Bronchial epithelial cell (primary cell): ENCODE measurements at regions not wholly inside any gene's neighbourhood (a gene's known extent, or its start where the extent isn't known, plus 50 kb on each side); places are given as distances from the start of the nearest gene placed in this dataset.
A peak's percentile ranks its signal among the peaks of the same experiment; 100 is the strongest.

Source experiments
- DNase-seq: peaks from one replicate; pipeline ENCODE4 v3.0.0-alpha.2; 2010; ENCODE audit warnings: low read depth
- FAIRE-seq: peaks from 2 replicates; lab custom pipeline; 2011; peaks lifted over from hg19 to GRCh38; lab: Jason Lieb, UNC
- H3K27me3 ChIP-seq: 2 replicates; pipeline ENCODE4 v1.5.1; 2011; ENCODE audit warnings: low read length; ENCODE audit not compliant: control insufficient read depth, insufficient read depth
- H3K36me3 ChIP-seq: 2 replicates; pipeline ENCODE4 v1.5.1; 2011; ENCODE audit warnings: low read length; ENCODE audit not compliant: control insufficient read depth, insufficient read depth
- H3K4me3 ChIP-seq: 2 replicates; pipeline ENCODE4 v1.5.1; 2011; ENCODE audit warnings: mild to moderate bottlenecking, low read depth, low read length, control low read depth
- TF ChIP-seq, protein P1 (sequence below): IDR thresholded peaks from 2 replicates; pipeline ENCODE4 v1.5.1; 2011; ENCODE audit warnings: mild to moderate bottlenecking, moderate library complexity, low read length, control low read depth, inconsistent platforms; ENCODE audit not compliant: insufficient read depth, severe bottlenecking

DNA sequence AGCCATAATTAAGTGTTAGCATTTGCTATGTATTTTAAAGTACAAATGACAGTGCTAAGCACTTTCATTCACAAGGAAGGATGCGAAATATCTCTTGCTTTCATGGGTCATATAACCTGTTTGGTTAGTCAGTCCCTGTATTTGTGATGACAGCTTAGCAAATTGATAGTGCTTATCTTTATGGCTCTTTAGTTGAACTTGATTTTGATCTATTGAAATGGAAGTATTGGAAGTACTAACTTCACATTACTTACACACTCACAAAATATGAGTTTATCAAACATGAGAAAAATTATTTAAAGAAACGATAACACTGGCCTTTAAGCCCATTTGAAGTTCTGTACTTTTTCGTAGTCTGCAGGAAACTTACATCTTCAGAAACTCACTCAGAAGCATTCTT is 97.4 kb upstream of the NEUROD1 start:
- Histone ChIP-seq H3K4me3 (no peak overlapping the region), H3K36me3 (no peaks in the 10 kb centered on the region), H3K27me3 (no peaks in the 10 kb centered on the region)
- TF ChIP-seq, protein P1, sequence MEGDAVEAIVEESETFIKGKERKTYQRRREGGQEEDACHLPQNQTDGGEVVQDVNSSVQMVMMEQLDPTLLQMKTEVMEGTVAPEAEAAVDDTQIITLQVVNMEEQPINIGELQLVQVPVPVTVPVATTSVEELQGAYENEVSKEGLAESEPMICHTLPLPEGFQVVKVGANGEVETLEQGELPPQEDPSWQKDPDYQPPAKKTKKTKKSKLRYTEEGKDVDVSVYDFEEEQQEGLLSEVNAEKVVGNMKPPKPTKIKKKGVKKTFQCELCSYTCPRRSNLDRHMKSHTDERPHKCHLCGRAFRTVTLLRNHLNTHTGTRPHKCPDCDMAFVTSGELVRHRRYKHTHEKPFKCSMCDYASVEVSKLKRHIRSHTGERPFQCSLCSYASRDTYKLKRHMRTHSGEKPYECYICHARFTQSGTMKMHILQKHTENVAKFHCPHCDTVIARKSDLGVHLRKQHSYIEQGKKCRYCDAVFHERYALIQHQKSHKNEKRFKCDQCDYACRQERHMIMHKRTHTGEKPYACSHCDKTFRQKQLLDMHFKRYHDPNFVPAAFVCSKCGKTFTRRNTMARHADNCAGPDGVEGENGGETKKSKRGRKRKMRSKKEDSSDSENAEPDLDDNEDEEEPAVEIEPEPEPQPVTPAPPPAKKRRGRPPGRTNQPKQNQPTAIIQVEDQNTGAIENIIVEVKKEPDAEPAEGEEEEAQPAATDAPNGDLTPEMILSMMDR = no peak
- DNase-seq (peak; percentile 44), FAIRE-seq (no peak)

GRCh38 chr2:181778621-181779201 is 98.4 kb upstream of the NEUROD1 start:
- Histone ChIP-seq H3K4me3 (no peak overlapping the region), H3K27me3 (no peaks in the 10 kb centered on the region), H3K36me3 (no peaks in the 10 kb centered on the region)
- TF ChIP-seq, protein P1 = no peak
- DNase-seq (no peak), FAIRE-seq (no peak)

DNA sequence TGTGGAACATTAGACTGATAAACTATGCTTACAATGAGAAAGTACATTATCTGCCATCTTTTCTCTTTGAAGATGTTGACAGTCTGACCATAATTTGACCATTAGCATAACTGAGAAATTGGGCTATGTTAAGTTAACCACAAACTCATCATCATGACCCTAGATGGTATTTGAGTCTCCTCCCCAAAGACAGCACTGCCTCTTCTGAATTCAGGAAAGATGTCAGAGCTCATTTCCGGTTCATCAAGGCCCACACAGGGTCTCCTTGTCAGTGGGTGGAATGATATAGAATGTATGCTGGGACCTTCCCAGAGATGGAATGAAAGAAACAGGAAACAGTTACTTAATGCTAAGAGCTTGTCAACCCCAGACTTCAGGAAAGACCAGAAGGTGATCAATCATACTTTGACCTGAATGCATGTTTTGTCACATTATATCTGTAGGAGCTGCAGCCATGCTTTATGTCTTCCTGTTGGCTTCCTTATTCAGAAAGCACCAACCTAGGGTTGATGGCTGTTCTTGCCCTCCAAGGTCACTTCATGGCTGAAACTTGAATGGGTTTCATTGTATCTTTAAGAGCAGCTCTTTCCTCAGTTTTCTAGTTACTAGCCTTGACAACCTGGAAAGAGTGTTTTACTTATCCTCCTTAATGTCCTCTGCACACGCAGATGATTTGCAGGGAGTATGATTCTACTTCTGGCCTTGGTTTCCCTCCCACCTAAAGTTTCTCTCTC is 99.1 kb upstream of the NEUROD1 start:
- Histone ChIP-seq H3K36me3 (no peaks in the 10 kb centered on the region), H3K27me3 (no peaks in the 10 kb centered on the region), H3K4me3 (no peak overlapping the region)
- no peak for DNase-seq
- FAIRE-seq = no peak
- TF ChIP-seq, protein P1 = no peak

DNA sequence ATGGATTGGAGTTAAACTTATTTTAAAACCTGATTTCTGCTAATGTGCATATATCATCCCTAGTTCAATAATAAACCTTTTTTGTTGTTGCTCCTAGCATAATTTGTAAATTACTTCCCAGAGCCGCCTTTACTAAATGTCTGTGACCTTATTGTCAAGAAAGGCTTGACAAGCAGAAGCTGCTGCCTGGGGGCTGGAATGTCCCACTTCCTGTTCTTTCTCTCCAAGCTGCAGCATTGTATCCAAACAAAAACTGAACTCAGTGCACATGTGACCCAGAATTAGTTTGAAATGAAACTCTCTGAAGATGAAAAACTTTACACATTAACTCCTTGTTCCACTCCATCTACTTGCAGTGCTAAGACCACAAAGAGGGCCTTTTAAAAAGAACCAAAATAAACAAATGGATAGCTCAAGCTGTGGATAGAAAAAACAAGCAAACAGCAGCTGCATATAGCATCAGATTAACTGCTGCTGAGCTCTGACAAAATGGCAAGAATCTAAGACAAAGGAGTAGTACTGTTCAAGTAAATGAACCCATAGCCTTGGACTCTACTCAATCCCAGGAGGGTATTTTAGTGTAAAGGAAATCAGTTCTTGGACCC is 99.8 kb upstream of the NEUROD1 start:
- FAIRE-seq (no peak), DNase-seq (peak; percentile 27)

GRCh38 chr2:181780657-181781056 is 100.3 kb upstream of the NEUROD1 start:
- DNase-seq (no peak), FAIRE-seq (no peak)
- H3K36me3 ChIP-seq = no peaks in the 10 kb centered on the region
- TF ChIP-seq, protein P1 = no peak
- H3K4me3 ChIP-seq = no peak overlapping the region
- H3K27me3 ChIP-seq = no peaks in the 10 kb centered on the region

More for the DNA sequence above, 99.8 kb upstream of the NEUROD1 start:
- no peak overlapping the region for H3K4me3 ChIP-seq
- TF ChIP-seq, protein P1 = no peak
- H3K27me3 ChIP-seq = no peaks in the 10 kb centered on the region
- H3K36me3 ChIP-seq = no peaks in the 10 kb centered on the region
